Tongue (tissue), 1 donor: ENCODE measurements at regions not wholly inside any gene's neighbourhood (a gene's known extent, or its start where the extent isn't known, plus 50 kb on each side); places are given as distances from the start of the nearest gene placed in this dataset.
A peak's percentile ranks its signal among the peaks of the same experiment; 100 is the strongest.
"Not testable (repeated sequence)": the region's sequence is repeated elsewhere in the genome, so short reads cannot be mapped to it uniquely, and the experiment has no call there.

ENCODE experiments used
- DNase-seq: peaks from one replicate; pipeline ENCODE4 v3.0.0-alpha.2; 2015

GRCh38 chr22:49012712-49013395, 814.8 kb downstream of the BRD1 start:
- DNase-seq = peak; percentile 69

- no peak for DNase-seq
These were observed 815.7 kb downstream of the BRD1 start for GRCh38 chr22:49011769-49012648.

GRCh38 chr22:49011379-49011768, 816.3 kb downstream of the BRD1 start:
- no peak for DNase-seq

GRCh38 chr22:49010901-49011300, 816.8 kb downstream of the BRD1 start:
- no peak for DNase-seq

- DNase-seq = no peak
These were observed 817.4 kb downstream of the BRD1 start for GRCh38 chr22:49010070-49010863.

- no peak for DNase-seq
These were observed 818.2 kb downstream of the BRD1 start for GRCh38 chr22:49009359-49010063.

GRCh38 chr22:49008682-49009235, 818.9 kb downstream of the BRD1 start:
- no peak for DNase-seq

GRCh38 chr22:49007013-49007653, 820.5 kb downstream of the BRD1 start:
- DNase-seq = no peak

GRCh38 chr22:49006207-49007012, 821.3 kb downstream of the BRD1 start:
- DNase-seq = no peak

- no peak for DNase-seq
These were observed 822.1 kb downstream of the BRD1 start for GRCh38 chr22:49005557-49005956.

GRCh38 chr22:49004484-49005399, 822.9 kb downstream of the BRD1 start:
- no peak for DNase-seq

GRCh38 chr22:48997605-48998004, 830.1 kb downstream of the BRD1 start:
- DNase-seq = not testable (repeated sequence)

GRCh38 chr22:48993655-48994054, 834.0 kb downstream of the BRD1 start:
- no peak for DNase-seq

GRCh38 chr22:48984639-48985038, 843.0 kb downstream of the BRD1 start:
- DNase-seq = no peak

GRCh38 chr22:48982321-48982905, 845.3 kb downstream of the BRD1 start:
- no peak for DNase-seq

- no peak for DNase-seq
These were observed 846.2 kb downstream of the BRD1 start for GRCh38 chr22:48981371-48982061.

- no peak for DNase-seq
These were observed 846.8 kb downstream of the BRD1 start for GRCh38 chr22:48980918-48981317.

- DNase-seq = no peak
These were observed 847.3 kb downstream of the BRD1 start for GRCh38 chr22:48980409-48980808.
